ENCODE measurements at regions not wholly inside any gene's neighbourhood (a gene's known extent, or its start where the extent isn't known, plus 50 kb on each side); places are given as distances from the start of the nearest gene placed in this dataset.

DNA sequence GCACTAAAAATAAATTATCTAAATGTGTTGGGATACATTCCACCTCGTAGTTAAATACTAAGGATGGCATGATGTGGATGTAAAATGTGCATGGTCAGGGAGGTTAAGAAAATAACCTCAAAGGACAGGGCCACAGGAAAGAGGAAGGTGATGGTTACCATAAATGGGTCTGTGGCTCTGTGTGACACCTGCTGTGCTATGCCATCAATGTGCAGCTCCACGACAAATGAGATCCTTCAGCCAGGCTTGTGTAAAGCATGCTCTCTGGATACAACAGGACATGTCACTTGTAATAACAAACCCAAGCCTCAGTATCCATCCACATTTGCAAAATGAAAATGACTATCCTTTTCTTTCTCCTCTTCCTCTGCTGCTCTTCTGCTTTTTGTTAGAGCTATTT lies 456.7 kb upstream of the RASGRP1 start:
- Histone ChIP-seq H3K9me3 (no peaks in the 10 kb centered on the region), H3K4me1 (ENCODE audit: control insufficient read depth in 1 of 2, low read depth in 2 of 2) (no peaks in the 10 kb centered on the region), H3K27me3 (replicated peaks; ENCODE audit: insufficient read depth) (no peaks in the 10 kb centered on the region), H3K4me3 (no peak overlapping the region), H3K36me3 (no peaks in the 10 kb centered on the region), H3K27ac (no peak overlapping the region)
- TF ChIP-seq, protein P1, sequence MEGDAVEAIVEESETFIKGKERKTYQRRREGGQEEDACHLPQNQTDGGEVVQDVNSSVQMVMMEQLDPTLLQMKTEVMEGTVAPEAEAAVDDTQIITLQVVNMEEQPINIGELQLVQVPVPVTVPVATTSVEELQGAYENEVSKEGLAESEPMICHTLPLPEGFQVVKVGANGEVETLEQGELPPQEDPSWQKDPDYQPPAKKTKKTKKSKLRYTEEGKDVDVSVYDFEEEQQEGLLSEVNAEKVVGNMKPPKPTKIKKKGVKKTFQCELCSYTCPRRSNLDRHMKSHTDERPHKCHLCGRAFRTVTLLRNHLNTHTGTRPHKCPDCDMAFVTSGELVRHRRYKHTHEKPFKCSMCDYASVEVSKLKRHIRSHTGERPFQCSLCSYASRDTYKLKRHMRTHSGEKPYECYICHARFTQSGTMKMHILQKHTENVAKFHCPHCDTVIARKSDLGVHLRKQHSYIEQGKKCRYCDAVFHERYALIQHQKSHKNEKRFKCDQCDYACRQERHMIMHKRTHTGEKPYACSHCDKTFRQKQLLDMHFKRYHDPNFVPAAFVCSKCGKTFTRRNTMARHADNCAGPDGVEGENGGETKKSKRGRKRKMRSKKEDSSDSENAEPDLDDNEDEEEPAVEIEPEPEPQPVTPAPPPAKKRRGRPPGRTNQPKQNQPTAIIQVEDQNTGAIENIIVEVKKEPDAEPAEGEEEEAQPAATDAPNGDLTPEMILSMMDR (IDR thresholded peaks at IDR 0.05): no peak
- no peak for DNase-seq (ENCODE audit: low spot score)
- ATAC-seq (ENCODE audit: insufficient number of reproducible peaks, low FRiP score, low read depth): no peak

DNA sequence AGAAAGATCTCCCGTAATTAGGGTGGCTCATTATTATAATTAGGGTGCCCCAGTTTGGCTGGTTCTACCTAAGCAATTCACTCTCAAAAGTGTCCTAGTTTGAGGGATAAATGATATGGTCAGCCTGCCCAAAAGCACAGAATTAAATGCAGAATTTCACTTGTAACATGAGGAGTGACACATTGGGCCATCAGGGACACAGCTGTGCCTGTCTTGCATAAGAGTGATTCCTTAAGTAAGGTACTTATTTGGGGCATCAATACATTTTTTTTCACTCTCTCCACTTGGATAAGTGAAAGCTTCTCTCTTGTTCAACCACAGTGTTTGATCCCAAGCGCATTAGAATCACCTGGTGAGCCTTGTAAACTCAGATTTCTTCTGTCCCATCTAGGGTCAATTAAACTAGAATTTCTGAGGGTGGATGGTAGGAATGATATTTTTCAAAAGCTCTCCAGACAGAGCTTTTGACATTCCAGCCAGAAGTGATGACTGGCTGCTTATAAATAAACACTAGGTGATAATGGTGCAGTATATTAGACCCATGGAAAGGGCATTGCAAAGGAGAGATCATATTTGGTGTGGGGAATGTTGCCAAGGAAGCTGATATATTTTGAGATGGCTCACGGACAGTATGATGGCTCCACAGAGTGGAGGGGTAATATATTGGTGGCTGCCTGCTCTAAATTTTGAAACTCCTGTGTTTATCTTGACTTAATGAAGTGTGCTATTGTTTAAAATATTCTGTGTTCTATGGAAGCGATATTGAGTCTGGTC lies 458.1 kb upstream of the RASGRP1 start:
- Histone ChIP-seq H3K36me3 (no peaks in the 10 kb centered on the region), H3K27me3 (replicated peaks; ENCODE audit: insufficient read depth) (no peaks in the 10 kb centered on the region), H3K4me3 (no peak overlapping the region), H3K27ac (no peak overlapping the region), H3K9me3 (no peaks in the 10 kb centered on the region), H3K4me1 (ENCODE audit: control insufficient read depth in 1 of 2, low read depth in 2 of 2) (no peaks in the 10 kb centered on the region)
- DNase-seq (ENCODE audit: low spot score) (no peak), ATAC-seq (ENCODE audit: insufficient number of reproducible peaks, low FRiP score, low read depth) (no peak)
- TF ChIP-seq, protein P1 (IDR thresholded peaks at IDR 0.05): no peak

DNA sequence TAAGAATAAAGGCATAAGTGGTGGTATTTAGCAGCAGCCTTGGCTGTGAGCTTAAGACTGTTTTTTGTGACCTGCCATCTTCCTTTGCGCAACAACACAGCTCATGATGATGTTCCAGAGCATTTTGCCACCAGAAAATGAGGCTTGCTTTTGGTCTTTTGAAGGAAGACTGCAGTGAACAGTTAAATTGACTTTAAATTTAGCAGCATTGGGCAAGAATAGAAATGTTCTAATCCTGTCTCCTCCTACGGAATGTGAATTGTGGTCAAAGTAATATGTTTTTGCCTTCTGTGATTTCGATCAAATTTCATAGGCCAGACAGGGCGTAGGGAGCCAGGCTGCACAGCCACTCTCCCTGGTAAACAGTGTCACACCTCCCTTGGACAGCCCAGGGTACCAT lies 460.7 kb upstream of the RASGRP1 start:
- no peaks in the 10 kb centered on the region for H3K36me3 ChIP-seq
- ATAC-seq (ENCODE audit: insufficient number of reproducible peaks, low FRiP score, low read depth) (no peak), DNase-seq (ENCODE audit: low spot score) (no peak)
- TF ChIP-seq, protein P1 (IDR thresholded peaks at IDR 0.05): no peak
- no peaks in the 10 kb centered on the region for H3K9me3 ChIP-seq
- no peak overlapping the region for H3K4me3 ChIP-seq
- H3K27ac ChIP-seq: no peak overlapping the region
- no peaks in the 10 kb centered on the region for H3K27me3 ChIP-seq (replicated peaks; ENCODE audit: insufficient read depth)
- no peaks in the 10 kb centered on the region for H3K4me1 ChIP-seq (ENCODE audit: control insufficient read depth in 1 of 2, low read depth in 2 of 2)

DNA sequence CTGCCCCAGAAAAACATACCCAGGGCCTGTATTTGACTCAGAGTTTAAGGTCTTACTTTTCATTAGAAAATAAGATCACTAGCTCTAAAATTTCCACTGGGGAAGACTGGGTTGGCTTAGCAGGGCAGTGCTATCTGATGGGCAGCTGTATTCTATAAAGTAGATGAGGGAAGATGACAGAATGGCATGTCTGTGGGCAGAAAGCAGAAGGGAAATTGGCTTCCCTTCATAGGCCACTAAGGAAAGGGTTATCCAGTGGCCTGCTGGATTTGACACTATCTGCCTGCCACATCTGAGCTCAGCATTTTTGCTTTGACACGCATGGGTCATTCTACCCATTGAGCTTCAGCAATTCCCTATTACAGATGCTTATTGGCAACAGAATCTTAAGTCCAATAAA lies 461.3 kb upstream of the RASGRP1 start:
- DNase-seq (ENCODE audit: low spot score) (no peak), ATAC-seq (ENCODE audit: insufficient number of reproducible peaks, low FRiP score, low read depth) (no peak)
- TF ChIP-seq, protein P1 (IDR thresholded peaks at IDR 0.05): no peak
- Histone ChIP-seq H3K27me3 (replicated peaks; ENCODE audit: insufficient read depth) (no peaks in the 10 kb centered on the region), H3K4me3 (no peak overlapping the region), H3K27ac (no peak overlapping the region), H3K9me3 (no peaks in the 10 kb centered on the region), H3K36me3 (no peaks in the 10 kb centered on the region), H3K4me1 (ENCODE audit: control insufficient read depth in 1 of 2, low read depth in 2 of 2) (no peaks in the 10 kb centered on the region)

DNA sequence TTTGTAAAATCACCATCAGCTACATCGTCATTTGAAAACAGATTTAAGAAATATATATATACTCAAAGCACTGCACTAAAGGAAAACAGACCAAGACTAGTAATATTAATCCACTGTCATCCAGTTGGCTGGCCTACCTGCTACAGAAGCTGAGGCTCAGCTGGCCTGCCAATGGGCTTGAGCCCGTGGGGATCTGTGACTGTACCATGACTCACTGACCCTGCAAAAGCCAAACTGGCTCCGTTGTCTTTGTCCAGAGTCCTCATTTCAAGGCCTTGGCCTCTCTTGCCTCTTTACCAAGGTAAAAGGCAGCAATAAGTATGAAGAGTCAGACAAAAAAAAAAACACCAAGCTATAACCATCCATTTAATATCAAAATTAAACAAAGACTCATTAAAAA lies 463.5 kb upstream of the RASGRP1 start:
- H3K27me3 ChIP-seq (replicated peaks; ENCODE audit: insufficient read depth): no peaks in the 10 kb centered on the region
- H3K4me3 ChIP-seq: no peak overlapping the region
- no peaks in the 10 kb centered on the region for H3K36me3 ChIP-seq
- no peak for DNase-seq (ENCODE audit: low spot score)
- H3K4me1 ChIP-seq (ENCODE audit: control insufficient read depth in 1 of 2, low read depth in 2 of 2): no peaks in the 10 kb centered on the region
- no peak for ATAC-seq (ENCODE audit: insufficient number of reproducible peaks, low FRiP score, low read depth)
- TF ChIP-seq, protein P1 (IDR thresholded peaks at IDR 0.05): no peak
- H3K27ac ChIP-seq: no peak overlapping the region
- H3K9me3 ChIP-seq: no peaks in the 10 kb centered on the region

Measured in thoracic aorta (tissue), 2 donors.